IPS-NIHi11 (cell line): ENCODE measurements at regions not wholly inside any gene's neighbourhood (a gene's known extent, or its start where the extent isn't known, plus 50 kb on each side); places are given as distances from the start of the nearest gene placed in this dataset.

Experiments used
- DNase-seq: peaks from one replicate; pipeline ENCODE4 v3.0.0; 2012; ENCODE audit warnings: mixed read lengths, low spot score

DNA sequence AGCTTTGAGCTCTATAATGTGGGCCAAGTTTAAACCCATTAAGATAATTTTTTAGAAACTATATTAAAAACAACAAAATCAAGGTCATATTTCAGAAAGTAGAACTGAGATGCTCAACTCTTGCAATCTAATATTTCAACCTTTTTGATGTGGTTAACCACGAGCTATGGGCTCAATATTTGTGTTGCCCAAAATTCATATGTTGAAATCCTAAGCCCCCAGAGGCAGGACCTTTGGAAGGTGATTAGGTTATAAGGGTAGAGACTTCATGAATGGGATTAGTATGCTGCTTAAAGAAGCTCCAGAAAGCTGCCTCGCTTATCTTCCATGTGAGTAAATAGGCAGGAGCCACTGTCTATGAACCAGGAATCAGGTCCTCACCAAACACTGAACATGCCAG, 284.4 kb downstream of the CRPPA start:
- DNase-seq, result no peak

- no peak for DNase-seq
Measured at GRCh38 chr7:16135658-16136057, 285.7 kb downstream of the CRPPA start.

DNA sequence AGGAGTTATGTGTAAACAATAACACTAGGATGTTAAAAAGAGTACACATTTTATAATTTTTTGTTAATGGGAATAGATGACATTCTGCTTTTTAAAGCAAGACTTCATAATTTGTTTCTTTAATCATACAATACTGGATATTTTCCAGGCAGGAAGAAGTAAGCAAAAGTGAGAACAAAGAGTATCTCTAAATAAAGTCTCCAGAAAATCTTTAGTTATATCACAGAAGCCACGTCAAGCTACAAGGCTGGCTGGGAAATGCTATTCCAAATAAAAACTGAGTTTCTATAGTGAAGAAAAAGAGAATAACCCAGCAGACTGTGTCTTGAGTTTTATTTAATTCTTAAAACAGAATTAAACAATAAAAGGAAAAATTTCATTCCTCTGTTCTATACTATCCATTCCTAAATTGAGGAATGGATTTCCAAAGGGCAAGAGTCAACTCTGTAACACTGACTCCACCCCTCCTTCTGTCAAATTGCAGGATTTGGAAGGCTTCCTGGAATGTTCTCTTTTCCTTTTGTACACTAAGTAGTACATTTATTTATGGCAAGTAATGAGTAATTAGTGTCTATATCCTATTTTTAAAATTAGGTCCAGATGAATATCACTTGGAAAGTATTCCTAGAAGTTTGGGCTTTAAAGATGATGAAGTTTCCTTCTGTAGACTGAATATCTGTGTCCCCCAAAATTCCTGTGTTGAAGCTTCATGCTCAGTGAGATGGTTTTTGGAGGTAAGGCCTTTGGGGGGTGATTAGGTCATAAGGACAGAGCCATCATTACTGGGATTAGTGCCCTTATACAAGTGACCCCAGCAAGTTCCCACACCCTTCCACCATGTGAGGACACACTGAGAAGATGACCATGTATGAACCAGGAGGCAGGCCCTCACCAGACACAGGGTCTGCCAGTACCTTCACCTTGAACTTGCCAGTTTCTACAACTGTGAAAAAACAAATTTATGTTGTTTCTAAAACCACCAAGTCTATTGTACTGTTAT, 290.9 kb downstream of the CRPPA start:
- no peak for DNase-seq

DNA sequence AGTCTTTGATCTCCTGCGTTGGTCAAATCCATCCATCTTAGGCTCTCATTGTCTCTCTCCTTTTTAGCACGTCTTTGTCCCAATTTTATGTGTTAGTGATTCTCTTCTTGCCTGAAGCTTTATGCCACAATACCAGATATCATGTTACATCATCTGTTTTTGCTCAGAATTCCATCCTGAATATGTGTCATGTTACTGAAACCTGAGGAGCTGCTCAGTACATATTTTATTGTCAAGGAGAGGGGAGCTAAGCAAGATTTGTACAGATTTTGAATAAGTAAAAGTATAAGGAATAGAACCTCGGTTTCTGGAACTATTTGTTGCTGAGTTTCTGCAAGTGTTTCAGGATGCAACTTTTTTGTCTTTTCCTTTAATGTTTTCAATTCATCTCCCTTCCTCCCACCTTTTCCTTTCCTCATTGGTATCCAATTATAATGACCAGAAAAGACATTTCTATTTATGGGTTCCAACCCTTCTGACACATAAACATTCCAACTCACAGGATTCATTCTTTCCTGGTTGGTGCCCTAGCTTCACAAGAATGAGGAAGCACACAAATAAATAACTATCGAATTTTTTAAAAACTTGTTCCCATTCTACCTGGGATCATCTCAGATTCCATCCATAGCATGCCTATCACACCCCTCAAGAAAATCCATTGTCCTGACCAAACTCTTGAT, 291.8 kb downstream of the CRPPA start:
- DNase-seq, result no peak

DNA sequence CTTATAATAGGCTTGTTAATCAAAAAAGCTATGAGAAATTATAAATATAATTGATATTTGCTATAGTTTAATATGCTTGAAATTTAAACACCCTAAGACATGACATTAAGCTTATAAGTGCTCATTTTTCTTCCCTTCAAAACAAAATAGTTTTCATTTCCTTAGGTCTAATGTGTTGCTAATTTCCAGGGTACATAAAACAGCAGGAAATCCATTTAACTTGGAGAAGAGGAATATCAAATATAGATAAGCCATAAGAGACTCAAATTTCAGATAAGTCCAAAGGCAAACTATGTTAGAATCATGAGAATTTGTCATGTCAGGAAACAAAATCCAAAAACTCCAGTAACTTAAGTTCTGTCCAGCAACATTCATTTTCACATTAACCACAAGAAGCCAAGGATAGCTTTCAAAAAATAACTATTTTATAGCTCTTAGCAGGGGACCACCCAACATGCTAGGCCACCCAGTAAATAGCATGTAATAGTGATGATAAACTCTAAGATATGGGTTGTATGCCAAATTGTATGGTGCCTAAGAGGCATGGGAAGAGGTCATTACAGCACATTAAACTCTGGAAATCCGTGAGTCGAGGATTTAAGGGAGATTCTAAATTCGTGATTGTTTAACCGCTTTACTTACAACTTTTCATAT, 298.1 kb downstream of the CRPPA start:
- no peak for DNase-seq

- no peak for DNase-seq
Measured at GRCh38 chr7:16121876-16122390, 299.4 kb downstream of the CRPPA start.

- DNase-seq, result no peak
Measured at GRCh38 chr7:16115374-16115773, 306.0 kb downstream of the CRPPA start.

DNA sequence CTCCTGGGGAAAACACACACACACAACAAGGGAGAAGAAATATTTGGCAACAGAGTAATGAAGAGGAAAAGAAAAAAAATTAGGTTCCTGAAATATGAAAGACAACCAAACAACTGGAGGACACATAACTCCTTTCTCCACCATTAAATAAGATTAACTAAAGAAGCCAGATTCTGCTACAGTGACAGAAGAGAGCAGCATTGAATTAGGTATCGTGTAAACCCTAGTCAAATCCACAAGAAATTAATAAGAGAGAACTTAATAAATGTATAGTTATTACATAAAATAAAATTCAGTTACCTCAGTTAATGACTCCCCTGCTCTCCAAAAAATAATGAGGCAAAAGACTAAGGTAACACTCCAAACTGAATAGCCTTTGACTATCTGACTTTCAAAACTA, 306.7 kb downstream of the CRPPA start:
- DNase-seq, result no peak

GRCh38 chr7:16114071-16114470, 307.3 kb downstream of the CRPPA start:
- no peak for DNase-seq

- no peak for DNase-seq
Measured at GRCh38 chr7:16113058-16113457, 308.3 kb downstream of the CRPPA start.

GRCh38 chr7:16106869-16107268, 314.5 kb downstream of the CRPPA start:
- DNase-seq, result no peak

DNA sequence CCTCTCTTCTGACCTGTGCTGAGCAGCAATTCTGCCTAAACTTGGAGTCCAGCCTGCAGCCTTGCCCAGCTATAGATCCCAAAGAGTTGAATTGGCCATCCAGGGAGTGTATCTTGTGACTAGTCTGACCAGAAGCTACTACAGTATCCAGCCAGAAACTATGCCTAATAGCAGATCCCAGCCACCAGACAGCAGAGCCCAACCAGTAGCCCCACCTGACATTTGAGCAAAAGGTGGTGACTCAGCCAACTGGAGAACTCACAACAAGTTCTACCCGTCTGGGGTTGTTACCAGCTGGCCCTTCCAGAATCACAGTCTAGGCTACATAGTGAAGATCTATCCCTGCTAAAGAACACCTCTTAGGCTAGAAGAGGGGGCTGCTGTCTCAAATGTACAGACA, 315.0 kb downstream of the CRPPA start:
- no peak for DNase-seq

- DNase-seq, result no peak
Measured at GRCh38 chr7:16099302-16099849, 322.0 kb downstream of the CRPPA start.

DNA sequence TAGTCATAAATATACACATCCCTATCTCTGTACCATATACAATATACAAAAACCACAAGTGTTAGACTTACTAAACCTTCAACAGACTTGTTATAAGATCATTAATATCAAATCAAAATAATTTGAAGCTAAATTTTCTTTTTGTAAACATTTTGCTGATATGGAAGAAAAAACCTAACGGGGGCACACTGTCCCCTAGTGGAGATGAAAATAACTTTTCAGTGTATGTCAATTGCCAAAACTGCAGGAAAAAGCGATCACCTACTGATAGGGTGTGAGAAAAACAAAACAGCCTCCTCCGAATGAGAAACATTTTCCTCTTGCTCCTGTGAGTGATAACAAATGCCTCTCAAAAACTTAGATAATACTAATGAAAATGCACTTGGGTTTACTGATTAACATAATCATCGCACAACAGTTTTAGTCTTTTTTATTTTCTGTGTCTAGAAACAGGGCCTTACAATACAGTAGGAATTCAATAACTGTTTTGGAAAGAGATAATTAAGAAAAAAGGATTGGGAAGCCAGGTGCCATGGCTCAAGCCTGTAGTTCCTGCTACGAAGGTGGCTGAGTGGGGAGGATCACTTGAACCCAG, 322.7 kb downstream of the CRPPA start:
- peak; percentile 35 for DNase-seq

DNA sequence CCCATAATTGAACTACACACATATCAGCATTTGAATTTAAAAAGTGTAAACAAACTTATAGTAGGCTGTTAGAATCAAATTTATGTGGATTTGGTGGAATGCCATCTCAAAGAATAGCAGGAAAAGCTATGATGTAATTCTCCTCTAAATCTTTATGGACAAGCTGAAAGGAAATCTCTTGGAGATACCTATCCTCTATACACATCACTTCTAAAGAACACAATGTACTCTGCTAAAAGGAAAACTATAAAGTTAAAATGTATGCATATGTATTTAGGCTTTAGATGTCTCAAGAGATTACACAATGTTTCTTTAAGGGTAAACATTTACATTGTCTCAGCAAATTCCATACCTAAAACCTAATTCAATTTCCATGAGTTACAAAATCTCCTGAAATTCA, 323.3 kb downstream of the CRPPA start:
- DNase-seq, result no peak

- DNase-seq, result no peak
Measured at GRCh38 chr7:16095171-16095950, 326.0 kb downstream of the CRPPA start.

GRCh38 chr7:16094651-16095050, 326.7 kb downstream of the CRPPA start:
- no peak for DNase-seq

- DNase-seq, result no peak
Measured at GRCh38 chr7:16092711-16093110, 328.6 kb downstream of the CRPPA start.

DNA sequence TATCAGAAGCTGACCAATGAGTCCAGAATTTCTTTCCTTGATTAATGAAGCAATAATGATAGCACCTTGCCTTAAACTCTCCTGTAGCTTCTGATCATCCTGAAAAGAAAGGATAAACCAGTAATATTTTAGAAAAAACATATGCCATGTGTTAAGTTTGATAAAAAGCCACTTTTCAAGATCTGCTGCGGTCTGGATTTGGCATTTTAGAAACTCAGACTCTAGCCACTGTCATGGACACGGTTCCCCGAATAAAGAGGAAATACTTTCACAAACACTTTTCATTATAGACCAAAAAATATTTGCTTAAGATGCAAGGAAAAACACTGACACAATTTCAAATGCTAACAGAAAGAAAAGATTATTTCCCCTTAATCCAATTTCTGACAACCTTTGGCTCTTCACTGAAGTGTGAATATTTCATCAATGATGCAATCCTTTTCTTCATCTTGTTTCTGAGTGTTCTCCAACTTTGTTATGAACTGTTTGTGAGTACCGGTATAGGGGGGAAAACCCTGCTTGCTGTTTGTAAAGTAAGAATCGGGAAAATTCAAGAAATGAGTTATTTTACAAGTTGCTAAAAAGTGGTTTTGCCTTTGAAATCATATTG, 329.5 kb downstream of the CRPPA start:
- DNase-seq, result no peak

DNA sequence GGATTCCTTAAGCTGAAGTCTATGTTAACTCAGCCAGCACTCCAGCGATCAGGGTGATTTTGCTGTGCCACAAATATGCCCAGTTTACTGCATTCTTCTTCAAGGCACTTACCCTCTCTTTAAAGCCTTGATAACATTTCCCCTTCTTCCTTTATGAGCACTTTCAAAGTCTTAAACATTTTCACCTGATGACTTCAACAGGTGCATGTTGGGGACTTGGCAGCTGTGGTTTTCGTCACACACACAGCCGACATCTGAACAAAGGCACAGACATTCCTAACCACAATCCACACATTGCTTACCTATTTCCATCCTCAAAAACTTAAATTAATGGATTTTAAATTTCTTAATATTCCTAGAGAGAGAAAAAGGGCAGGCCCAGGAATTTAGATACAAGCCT, 331.5 kb downstream of the CRPPA start:
- no peak for DNase-seq

DNA sequence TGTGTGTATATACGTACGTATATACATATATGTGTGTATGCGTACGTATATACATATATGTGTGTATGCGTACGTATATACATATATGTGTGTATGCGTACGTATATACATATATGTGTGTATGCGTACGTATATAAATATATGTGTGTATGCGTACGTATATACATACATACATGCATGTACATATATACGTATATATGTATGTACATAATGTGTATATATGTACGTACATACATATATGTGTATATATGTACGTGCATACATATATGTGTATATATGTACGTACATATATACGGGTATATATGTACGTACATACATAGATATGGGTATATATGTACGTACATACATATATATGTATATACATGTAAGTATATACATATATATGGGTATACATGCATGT, 332.1 kb downstream of the CRPPA start:
- DNase-seq, result no peak
